NCI-H2171 treated with DMSO at 0.1 percent for 48 hours (cell line): ENCODE measurements at regions not wholly inside any gene's neighbourhood (a gene's known extent, or its start where the extent isn't known, plus 50 kb on each side); places are given as distances from the start of the nearest gene placed in this dataset.

Experiments used
- DNase-seq: peaks from one replicate; lab custom pipeline; 2025; lab: John Stamatoyannopoulos, UW

DNA sequence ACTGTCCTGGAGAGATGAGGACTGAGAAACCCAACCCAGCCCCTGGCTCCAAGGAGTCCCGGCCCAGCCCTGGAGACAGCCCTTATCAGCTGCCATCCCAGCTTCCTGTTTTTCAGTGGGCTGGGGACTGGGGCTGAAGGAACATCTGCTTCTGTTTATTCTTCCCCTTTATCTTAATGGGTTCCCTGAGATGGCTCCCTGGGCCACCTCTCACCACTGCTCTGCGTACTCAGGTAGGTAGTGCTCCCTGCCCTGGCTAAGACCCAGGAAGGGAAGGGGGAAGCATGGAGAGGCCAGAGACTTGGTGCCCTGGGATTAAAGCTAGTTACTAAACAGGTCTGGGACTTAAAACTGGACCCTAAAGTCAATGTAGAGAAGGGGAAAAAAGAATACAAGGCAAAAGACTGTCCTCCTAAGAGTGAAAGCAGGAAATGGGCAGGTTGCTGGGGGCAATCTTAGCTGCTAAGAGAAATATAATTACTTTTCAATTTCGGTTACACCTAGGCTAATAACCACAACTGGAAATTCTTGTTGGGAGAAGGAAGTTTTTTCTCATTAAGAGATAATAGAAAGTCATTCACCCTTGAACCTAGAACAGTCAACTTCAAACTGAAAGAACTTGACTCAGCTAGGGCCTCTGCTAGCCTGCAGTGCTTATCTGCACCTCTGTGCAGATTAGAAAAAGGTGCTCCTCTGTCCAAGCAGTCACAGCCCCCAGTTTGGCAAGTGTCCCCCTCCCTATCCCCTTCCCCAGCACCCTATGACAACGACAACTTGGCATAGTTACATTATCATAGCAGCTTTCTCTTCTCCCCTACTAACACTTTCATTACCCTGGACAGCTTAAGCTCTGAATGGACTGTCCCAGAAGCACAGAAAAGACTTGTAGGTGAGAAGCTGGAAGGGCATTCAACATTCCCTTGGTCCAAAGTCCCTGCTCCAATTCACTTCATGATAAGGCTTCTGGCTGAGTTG, 65.6 kb upstream of the KDM7A start:
- peak; percentile 74 for DNase-seq

DNA sequence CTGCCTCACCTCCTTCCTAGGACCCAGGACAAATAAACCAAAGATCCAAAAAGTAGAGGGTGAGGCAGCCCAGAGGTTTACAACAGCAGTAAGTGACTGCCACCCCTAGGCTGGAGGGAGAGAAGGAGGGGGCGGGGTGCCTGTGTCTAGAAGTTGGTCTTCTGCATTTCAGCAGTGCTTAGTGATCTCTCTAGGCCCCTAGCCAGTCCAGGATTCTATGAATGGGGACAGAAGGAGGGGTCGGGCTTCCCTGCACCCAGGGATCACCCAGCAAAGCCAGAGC, 62.8 kb upstream of the KDM7A start:
- no peak for DNase-seq

DNA sequence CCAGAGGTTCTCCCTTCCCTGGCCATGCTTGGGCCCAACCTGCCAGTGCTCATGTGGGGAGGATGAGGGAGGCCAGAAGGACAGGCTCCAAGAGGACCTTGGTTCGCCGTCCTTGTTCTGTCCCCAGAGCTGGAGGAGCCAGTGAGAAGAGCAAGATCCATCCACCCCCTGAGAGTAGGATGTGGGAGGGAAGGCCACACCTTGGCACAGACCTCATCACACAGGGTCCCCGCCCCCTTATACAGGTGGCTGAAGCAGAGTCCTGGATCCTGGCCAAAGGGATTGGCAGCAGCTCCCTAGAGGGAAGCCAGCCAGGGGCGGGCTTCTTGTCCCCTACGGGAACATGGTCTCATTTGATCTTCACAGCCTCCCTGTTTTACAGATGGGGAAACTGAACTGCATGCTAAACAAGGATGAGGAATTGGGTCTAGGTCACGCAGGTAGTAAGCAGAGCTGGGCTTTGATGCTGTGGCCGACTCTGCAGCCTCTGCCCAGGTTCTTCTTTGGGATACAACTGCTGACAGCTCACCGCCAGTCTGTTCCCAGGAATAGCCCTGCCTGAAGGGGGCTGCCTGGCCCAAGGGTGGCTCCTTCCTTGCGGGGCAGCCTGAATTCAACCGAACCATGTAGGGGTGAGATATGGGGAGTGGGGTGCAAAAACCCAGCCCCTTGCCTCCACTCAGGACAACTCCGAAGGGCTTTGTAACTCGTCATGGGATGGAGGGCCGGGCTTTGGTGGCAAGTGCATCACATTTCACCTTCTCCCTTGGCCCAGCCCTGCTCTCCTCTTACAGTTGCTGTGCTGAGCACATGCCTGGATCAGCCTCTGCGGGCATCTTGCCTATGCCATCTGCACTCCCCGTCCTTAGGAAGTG, 62.2 kb upstream of the KDM7A start:
- peak; percentile 97 for DNase-seq

DNA sequence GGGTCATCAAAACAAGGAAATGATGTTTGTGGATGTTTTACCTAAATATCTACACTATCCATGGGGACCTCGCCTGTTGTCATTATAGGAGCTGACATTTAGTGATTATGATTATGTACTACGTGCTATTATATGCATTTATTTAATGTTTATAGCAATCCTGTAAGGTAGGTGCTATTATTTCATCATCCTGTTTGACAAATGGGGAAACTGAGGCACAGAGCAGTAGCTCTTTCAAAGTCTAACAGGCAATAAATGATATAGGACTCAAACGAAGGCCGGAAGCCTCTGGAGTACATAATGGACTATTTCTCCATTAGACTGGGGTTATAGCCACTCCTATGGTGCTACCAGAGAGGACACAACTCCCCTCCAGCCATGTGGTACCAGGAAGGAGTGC, 60.6 kb upstream of the KDM7A start:
- DNase-seq = no peak

DNA sequence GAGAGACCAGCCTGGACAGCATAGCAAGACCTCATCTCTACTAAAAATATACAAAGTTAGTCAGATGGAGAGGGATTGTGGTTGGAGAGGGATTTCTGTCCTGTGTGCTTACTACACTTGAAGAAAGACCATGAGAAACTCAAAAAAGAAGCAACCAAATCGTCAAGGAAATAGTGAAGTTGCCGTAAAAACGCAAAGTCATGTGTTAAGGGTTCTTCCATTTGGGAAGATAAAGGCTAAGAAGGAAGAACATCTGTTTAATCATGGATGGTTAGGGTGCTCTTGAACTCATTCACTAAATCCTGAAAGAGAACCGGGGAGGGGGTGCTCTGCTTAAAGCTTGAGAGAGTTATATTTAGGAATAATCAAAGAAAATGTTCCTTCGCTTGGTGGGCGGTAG, 59.8 kb upstream of the KDM7A start:
- no peak for DNase-seq

DNA sequence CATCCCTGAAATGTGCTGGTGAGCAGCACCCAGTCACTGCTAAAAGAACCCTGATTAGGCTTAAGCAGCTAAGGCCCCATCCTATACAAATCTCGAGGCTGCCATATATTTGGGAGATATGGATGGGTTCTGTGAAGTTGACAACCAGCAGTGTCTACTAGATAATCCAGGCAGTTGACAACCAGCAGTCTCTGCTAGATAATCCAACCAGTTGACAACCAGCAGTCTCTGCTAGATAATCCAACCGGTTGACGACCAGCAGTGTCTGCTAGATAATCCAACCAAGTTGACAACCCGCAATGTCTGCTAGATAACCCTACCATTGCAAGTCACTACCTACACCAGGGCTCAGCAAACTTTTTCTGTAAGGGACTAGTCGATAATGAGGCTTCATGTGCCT, 58.3 kb upstream of the KDM7A start:
- no peak for DNase-seq

DNA sequence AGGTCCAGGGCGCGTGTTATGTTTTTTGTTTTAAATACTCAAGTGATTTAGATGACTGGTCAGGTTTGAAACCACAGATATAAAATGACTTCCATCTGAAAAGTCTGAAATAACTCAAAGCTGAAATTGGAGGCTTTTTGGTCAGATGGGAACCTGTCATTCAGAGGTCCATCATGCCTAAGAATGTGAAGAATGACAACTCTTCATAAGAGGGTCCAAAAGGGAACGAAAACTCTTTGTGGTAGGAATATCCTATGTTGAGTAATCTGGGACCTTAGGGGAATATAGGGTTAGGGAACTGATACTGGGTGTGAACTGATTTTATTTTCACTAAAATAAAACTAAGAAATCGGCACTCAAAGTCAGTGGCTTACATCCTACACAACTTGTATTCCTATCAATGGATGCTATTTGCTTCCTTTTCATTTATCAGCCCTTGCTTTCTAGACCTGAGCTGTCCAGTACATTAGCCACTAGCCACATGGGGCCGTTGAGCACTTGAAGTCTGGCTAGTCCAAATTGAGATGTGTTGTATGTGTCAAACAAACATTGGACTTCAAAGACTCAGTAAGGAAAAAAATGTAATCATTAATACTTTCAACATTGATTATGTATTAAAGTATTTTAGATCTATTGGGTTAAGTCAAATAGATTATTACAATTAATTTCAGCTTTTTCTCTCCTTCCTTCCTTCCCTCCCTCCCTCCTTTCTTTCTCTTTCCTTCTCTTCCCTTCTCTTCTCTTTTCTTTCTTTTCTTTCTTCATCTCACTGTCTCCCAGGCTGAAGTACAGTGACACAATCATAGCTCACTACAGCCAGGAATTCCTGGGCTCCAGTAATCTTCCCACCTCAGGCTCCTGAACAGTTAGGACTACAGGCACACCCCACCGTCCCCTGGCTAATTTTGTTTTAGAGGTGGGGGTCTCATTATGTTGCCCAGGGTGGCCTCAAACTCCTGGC, 56.5 kb upstream of the KDM7A start:
- no peak for DNase-seq

DNA sequence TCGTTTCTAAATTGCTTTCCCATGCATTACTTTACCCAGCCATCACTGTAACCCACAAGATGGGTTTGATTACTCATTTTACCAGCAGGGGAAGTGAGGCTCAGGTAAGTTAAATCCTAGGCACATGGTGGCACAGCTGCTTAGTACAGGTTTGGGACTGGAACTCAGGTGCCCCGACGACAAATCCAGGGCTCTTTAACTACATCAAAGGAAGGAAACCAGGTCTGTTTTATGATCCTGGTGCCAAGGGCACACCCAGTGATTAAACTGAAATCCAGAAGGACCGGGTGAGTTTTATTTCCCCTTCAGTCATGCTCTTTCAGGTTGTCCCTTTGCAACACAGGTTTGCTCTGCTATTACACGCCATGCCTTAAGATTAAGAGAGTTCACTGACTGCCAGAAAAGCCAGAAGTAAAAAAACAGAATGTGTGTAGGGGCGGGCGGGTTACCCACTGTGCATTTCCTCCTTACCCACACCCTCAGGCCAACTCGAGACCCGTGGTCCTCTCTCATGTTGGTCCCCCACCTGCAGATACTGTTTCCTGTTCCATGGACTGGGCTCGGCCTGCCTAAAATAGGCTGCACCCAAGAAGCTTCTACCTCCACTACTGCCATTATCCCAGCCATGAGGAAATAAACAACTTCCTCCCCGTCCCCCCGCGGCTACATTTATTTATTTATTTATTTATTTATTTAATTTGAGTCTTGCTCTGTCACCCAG, 55.1 kb upstream of the KDM7A start:
- no peak for DNase-seq

DNA sequence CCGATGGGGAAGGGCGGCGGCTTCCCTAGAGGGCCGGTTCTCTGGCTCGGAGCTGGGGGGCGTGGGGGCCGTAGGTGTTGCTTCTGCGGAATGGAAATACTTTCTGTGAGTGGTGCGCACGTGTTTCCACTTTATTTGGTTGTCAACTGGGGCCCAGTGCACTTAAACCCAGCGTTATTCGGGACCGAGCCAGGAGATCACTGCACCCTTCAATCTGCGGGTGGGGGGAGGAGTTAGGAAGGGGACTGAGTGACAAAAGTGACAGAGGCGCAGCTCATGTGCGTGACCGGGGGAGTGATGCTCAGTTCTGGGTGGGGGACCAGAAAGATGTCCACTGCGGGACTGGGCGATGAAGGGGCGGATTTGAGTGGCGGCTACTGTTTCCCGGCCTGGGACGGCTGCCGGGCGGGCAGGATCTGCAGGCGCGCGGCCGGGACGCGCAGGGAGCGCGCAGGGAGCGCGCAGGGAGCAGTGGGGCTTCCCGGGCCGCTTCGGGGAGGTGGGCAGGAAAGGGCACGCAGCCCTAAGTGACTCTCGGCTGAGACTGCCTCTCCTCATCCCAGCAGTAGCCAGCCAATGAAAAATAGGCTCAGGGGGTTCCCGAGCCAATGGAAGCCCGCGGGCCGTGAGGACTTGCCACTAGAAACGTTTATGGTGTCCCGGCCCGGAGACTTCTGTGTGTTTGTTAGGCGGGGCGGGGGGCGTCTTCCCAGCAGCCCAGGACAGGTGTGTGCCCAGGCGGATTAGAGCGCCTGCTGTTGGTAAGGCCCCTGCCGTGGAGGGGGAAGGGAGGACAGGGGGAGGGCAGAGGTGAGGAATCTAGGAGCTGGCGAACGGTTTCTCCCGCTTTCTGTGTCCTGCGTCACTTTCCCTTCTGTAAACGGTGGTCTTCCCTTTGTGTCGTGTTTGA, 54.3 kb upstream of the KDM7A start:
- peak; percentile 97 for DNase-seq

DNA sequence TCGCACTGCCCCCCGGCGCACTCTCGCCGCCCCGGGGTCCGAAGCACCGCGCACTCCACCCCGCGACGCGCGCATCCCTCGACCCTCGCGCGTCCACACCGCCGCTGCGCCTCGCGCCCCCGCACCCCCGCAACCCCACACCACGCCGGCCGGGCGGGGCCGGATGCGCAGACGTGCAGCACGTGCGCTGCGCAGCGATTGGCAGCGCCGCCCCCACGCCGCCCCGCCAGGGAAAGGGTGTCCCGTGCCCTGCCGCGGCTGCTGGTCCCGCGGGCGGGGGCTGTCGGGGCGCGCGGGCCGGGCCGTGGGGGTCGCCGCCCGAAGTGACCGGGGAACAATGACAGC, 53.7 kb upstream of the KDM7A start:
- DNase-seq = peak; percentile 24

DNA sequence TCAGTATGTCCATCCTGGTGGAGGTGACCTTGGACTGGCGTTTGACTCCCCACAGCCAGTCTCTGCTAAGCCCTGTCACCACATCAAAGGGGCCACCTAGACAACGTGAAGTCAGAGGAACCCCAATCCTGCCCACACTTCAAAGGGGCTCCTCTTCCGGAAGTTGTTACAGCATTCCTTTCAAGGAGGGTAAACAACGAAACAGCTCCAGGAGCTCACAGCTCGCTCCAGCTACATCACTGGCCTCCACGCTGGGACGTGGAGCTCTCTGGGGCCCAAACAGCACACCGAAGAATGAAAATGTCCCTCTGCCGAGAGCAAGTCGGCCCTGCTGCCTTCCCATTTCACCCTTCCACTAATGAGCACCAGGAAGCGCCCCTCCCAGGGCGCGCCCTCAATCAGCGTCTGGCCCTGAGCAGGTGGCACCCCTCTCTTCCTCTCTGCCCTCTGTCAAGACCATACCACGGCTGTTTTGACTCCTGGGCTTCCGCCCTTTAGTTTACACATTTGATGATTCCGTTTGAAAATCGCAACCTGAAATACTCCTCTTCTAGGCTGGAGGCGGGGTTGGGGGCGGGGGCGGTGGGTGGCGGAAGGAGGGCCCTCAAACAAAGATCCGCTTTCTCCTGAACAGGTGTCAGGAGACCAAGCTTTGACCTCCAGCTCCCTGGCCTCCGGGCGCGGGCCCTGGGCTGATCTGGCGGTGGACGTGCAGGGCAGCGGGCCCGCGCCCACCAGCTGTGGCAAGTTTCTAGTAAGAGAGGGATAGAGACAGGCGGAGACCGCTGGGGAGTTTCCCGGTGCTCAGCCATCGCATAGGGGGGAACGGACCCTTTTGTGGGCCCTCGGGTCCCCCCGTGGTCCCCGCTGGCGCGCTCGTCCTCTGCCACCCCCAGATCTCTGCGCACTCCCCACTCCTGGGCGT, 53.1 kb upstream of the KDM7A start:
- peak; percentile 64 for DNase-seq

DNA sequence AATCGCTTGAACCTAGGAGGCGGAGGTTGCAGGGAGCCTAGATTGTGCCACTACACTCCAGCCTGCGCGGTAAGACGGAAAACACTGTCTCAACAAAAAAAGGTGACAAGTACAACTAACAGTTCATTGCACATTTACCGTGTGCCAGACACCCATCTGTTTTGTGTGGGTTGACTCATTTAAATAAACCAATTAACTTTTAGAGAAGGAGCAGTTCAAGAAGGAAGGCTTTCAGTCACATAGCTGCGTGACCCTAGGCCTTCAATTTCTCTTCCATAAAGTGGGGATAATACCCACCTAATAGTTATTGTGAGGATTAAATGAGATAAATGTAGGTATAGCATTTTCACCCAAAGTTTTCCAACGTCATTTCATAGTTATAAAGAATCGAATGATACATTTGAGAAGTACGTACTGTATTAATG, 52.3 kb upstream of the KDM7A start:
- peak; percentile 40 for DNase-seq
